ENCODE measurements at regions not wholly inside any gene's neighbourhood (a gene's known extent, or its start where the extent isn't known, plus 50 kb on each side); places are given as distances from the start of the nearest gene placed in this dataset.
"Not testable (repeated sequence)": the region's sequence is repeated elsewhere in the genome, so short reads cannot be mapped to it uniquely, and the experiment has no call there.

DNA sequence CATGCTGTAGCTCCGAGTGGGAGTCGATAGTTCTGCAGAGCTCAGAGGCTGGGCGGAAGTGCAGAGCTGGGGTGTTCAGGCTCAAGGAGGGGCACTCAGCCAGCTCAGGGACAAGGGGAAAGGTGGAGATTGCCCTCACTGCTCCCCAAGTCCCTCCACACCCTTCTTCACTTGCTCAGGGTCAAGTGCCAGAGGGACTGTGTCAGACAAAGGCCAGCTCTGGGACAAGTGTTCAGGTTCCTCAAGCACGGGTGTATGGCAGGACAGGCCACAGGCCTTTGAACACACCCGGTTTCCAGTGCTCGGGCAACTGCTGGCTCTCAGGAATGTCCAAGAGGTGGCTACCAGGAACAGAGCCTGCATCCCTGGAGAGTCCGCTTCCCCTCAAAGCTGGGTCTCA, 293.0 kb upstream of the PODXL start:
- DNase-seq (ENCODE audit: low spot score), result no peak

DNA sequence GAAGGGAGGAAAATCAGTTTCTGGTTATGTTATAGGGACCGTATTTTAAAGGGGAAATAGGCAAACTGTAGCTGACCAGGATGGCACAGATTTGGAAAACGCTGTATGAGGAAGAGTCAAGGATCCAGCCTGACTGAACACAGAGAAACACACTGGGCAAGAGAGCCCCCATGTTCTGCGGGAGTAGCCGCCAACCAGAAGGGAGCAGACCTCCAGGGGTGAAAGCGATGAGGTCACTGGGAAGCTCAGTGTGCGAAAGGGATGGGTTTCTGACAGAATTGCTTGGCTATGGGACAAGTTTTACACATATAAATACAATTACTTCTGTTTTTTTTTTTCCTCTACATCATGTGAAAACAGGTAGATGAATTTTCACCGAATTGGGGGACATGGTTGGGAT, 291.6 kb upstream of the PODXL start:
- no peak for DNase-seq (ENCODE audit: low spot score)

DNA sequence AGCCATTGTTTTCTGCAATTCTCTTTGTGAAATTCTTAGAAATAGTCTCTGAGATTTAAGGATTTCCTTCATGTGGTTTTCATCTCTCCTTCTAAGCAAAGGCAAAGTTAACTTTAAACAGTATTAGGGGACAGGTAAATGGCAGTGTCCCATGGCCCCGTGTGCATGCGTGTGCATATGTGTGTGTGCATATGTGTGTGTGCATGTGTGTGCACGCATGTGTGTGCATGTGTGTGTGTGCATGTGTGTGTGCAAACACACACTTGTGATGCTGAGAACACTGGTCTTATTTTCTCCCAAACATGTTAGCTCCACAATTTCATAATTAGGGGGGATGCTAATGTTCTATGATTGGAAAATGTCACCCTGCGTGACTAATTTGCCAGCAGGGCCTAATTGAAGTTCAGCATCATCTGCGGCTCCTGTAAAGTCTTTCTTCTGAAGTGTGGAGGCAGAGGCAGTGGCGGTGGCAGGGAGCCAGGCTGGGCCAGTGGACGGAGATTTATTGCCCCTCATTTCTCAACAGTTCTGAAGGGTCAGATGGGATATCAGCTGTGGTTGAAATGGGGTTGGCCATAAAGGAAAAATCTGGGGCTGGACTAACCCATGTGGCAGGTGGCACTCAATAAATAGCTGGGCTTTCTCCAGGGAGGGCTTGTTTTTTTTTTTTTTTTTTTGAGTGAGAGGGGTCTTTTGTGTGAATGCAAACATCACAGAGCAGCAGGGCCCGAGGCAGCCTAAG, 289.3 kb upstream of the PODXL start:
- DNase-seq (ENCODE audit: low spot score), result no peak

DNA sequence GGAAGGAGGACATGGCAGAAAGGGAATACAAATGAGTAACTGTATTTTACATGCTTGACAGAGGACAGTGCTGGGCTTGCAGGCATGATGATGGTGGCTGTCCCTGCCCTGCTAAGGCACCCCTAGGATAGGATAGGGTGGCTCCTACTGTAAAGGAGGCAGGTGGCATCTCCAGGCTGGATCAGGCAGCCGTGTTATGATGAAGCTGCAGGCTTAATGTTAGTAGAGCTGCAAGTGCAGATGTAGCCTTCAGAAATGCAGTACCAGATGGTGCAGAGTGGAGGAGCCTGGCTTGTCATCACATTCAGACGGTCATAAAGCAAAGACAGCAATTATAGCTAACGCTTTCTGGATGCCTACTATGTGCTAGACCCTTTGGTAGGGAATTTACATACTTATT, 287.9 kb upstream of the PODXL start:
- no peak for DNase-seq (ENCODE audit: low spot score)

DNA sequence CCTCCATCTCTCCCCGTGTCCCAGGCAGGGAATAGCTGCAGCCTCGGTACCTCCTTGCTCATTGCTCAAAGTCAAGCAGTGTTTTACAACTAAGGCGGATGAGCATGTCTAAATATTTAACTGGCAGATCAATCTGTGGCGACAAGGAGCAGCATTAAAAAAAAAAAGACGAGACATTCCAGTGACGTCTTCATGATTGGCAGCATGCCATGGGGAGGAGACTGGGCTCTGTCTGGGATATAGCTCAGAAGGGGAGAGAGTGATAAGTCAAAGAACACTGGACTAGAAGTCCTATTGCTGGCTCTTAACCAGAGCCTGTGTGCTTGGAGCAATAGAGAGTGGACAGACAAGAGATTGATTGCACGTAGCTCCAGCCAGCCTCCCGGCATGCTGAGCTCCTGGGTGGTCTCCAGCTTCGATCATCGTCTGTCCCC, 287.5 kb upstream of the PODXL start:
- DNase-seq (ENCODE audit: low spot score), result peak; percentile 32

DNA sequence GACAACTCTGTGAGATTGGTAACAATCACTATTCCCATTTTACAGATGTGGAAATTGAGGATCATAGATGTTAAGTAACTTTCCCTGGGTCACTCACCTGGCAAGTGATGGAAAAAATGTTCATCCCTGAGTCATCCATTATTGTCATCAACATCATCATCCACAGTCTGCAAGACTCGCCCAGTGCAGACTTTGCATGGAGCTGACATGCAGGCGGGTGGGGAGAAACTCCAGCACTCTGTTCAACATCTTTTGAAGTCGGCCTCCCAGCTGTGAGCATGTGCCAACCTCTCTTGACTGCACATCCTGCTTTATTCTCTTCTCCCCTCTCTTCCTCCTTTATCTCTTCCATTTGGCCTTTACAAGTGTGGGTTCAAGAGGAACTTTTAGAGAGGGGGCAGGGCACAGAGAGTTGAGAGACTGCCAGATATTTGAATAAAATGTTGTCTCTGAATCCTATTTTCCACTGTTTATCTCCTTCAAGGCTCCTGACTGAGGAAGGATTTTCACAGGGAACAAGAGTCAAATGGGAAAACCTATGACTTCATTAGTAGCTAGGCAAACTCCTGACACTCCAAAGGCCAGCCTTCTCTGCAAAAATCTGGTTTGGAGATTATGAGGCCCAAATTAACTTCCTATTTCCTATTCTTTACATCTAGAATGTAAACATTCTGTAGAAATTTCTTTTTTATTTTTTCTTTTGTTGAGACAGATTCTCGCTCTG, 283.7 kb upstream of the PODXL start:
- no peak for DNase-seq (ENCODE audit: low spot score)

DNA sequence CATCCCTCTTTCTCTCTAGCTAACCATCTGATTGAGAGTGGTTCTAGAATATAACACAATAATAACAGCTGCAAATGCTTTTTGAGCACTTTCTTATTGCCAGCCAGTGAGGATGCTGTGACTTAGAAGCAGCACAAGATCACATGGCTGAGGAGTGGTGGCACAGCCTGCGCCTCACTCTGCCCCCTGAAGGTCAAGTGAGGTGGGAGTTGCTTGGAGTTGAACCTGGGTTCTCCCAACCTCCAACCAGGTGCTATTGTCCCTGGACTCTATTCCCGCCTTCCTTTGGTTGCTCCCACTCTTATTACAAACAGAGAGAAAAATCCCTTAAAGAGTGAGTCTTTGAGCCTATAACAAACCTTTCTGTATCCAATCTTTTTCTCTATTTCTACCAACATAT, 280.3 kb upstream of the PODXL start:
- no peak for DNase-seq (ENCODE audit: low spot score)

DNA sequence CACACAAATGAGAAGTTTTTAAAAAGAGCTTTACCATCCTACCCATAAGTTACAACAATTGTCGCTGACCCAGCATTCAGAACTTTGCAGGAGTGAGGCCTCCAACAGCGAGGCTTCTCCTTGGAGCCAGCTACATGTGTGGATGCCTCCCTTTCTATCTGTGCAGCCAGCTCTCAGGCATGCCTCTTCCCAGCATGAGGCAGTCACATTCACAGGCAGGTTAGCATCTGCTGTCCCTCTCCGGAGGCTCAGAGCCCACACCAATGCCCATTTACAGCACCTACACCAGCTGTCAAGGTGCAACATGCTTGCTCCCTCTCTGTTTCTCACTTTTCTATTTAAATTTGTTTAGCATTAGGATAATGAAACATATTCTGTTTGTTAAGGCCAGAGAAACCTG, 278.7 kb upstream of the PODXL start:
- no peak for DNase-seq (ENCODE audit: low spot score)

DNA sequence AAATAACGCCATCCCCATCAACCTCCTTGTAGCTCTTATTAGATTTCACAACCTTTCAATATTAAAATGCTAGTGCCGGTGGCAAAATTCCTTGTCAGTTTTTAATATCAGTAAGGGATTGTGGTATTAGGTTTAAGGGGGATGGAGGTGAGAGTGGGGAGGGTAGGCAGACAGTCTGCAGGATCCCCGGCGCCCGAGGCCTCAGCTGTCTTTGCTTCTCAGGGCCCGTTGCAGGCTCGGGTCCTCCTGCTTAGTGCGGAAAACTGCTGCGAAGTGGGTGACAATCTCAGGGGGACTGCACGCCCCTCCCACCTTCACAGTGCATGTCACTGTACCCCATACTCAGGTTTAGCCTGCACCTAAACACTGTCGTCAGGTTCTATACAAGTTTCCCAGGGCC, 274.3 kb upstream of the PODXL start:
- DNase-seq (ENCODE audit: low spot score), result no peak

DNA sequence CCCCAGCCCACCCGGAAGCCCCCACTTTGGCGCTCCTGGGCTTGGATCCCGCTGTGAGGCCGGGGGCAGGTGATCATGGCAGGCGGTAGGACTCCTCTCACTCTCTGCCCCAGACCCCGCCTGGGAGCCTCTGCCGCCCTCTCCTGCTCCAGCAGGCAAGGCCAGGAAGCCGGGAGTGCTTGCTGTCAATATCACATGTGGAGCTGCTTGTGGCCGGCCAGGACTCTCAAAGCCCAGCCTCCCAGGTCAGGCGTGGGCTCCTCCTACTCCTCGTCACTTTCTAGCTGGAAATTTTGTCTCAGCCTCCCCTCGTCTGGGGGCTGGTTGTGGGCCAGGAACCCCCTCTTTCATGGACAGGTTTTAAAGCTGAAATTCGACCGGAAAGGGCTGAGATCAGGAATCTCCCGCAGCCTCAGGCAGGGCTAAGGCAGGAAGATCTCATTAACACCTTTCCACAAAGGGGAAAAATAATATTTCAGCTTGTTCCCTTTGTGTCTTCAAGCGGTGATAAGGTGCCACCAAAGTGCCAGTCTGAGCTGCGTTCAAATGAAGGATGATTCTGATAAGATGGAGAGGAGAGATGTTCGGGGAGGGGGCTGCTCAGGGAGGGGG, 273.6 kb upstream of the PODXL start:
- DNase-seq (ENCODE audit: low spot score), result no peak

DNA sequence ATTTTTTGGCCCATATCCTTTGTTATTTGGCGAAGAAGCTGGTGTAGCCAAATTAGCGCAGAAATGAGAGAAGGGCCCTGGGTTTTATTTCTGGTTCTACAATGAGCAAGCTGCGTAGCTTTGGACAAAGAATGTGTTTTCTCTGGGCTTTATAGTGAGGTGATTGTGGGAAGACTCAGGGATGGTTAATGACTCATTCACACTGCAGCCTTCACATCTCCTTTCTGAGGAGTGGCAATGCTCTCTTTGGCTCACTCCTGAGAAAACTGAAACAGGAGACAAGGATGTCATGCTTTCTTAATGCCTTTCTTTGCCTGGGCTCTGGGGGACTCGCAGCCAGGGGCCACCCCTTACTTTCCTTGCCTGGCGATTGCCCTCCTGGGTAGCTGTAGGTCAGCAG, 271.0 kb upstream of the PODXL start:
- no peak for DNase-seq (ENCODE audit: low spot score)

DNA sequence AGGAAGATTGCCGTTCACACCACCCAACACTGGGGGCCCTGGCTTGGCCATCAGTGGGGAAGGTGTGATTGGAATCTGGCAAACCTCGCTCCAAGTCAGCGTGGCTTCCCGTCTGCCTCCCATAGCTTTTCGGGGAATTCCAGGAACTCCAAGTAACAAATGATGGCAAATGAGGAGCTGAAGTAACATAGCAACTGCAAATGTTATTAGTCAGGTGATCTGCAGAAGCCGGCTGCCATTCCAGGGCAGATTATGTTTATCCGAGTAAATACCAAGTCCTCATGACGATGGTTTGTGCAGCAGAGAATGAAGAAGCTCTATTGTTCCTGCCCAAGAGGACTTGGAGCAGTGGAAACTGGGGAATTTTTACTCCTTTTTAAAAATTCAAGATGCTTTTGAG, 270.5 kb upstream of the PODXL start:
- no peak for DNase-seq (ENCODE audit: low spot score)

DNA sequence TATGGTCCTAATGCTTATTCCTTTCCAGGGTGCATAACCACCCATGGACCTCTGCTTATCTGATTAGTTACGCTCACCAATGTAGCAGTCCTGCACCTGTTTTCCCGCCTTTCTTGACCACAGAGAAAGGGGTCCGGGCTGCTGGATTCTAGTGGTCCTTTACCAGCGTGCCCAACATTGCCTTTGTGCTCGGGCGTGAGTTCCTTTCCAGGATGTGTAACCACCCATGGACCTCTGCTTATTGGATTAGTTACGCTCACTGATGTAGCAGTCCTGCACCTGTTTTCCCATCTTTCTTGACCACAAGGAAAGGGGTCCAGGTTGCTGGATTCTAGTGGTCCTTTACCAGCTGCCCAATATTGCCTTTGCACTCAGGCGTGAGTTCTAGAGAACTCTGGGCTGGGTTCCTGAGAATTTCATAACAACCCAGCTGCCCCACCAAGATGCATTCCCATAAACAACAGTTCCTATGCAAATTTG, 267.6 kb upstream of the PODXL start:
- DNase-seq (ENCODE audit: low spot score), result not testable (repeated sequence)

DNA sequence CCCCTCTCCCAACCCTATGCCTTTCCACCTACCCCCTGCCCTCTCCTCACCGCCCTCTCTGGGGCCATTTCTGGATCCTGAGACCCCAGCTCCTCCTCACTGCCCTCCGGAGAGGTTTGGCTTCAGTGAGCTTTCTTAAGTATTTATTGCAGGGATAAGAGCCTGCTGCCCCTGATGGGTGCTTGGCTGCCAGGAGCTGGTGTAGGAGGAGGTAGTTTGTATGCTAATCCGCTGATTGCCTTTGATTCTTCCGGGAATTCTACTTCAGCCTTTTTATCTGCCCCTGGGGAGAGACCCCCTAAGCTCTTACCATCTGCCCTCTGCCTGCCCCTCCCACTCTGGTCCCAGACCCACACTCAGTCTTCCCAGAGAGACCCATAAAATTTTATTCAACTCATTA, 263.5 kb upstream of the PODXL start:
- no peak for DNase-seq (ENCODE audit: low spot score)

DNA sequence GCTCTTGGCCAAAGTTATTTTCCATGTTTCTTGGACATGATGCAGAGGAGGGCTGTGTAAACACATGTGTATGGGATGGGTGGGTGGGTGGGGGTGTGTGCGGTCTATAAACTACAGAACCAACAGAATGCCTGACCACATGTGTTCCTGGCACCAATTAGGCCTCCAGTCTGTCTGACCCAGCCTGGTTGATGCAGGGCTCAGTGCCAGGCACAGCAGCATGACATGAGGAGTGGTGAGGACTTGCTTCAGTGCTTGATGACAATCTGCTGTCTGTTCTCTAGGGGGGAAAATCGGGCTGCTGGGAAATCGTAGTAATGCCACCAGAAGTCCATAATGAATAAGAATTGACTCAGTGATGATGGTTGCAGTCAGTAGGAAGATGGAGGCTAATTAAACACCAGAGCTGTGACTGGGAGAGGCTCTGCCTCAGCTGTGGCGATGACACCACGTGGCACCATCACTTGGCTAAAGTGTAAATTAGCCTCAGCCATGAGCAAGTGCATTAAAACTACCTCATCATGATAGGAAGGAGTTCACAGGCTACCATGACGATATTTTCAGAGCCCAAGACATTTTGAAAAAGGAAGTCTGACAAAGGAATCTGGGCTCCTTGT, 260.1 kb upstream of the PODXL start:
- no peak for DNase-seq (ENCODE audit: low spot score)

DNA sequence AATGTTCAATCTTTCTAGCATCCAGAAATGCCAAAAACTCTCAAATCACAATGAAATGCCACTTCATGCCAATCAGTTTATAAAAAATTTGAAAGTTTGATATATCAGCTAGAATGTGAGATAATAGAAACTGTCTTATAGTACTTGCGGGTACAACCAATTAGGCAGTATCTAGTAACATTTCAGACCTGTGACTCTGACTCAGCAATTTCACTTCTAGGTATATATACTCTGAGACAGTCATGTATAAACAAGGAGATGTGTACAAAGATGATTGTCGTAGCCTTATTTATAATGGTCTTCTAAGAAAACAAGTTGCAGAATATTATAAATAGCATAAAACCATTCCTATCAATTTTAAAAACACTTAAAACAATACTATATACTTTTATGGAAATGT, 252.3 kb upstream of the PODXL start:
- DNase-seq (ENCODE audit: low spot score), result no peak

DNA sequence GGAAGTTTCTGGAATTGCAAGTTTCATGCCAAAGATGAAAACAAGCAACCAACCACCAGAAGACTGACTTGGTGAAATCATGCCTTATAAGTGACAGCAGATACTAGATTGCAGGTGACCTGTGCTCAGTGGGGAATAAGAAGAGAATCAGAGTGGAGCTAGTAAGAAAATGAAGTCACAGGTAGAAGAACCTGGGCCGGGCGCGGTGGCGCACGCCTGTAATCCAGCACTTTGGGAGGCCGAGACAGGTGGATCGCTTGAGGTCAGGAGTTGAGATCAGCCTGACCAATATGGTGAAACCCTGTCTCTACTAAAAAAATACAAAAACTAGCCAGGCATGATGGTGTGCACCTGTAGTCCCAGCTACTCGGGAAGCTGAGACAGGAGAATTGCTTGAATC, 251.7 kb upstream of the PODXL start:
- DNase-seq (ENCODE audit: low spot score), result not testable (repeated sequence)

DNA sequence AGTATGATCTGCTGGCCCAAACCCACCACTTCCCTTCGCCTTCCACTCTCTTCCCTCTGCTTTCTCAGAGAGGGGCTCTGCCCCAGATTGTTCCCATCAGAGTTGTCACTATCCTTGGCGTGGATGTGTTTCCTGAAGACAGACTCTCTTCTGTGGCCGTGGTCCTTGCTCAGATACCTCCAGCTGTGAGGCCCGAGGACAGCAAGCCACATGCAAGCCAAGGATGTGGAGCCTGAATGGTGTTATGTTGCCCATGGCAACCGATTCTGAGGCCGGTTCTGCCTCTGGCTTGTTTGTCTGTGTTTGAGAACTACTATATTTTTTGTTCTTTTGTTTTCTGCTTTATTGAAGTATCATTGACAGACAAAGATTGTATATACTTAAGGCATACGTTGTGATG, 247.4 kb upstream of the PODXL start:
- DNase-seq (ENCODE audit: low spot score), result no peak

DNA sequence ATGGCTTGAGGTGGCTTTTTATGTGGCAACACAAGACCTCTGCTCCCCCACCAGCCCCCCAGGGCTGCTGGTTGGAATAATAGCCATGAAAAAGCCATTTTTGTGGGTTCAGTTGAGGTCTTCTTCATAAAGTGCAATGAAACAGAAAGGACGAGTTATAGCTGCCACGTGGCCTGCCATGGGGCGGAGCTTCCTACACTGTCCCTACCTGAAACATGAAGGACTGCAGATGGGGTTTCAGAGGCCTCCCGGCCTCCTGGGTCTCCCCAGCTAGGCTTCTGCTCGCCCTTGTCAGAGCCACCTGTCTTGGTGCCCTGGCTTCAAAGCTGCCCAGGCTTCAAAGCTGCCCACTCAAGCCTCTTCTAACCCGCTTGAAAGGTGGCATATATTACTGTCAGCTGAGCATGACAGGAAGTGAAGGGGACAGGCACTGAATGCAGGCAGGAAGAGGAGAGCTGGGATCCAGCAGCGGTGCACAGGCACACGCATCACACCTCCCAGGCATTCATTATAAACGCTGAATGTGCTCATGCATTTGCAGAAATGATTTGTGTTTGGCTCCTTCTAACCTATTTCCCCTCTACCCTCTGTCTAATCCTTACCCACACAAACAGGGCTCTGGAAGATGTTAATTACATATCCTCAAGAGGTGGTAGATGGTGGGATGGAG, 245.9 kb upstream of the PODXL start:
- DNase-seq (ENCODE audit: low spot score), result no peak

DNA sequence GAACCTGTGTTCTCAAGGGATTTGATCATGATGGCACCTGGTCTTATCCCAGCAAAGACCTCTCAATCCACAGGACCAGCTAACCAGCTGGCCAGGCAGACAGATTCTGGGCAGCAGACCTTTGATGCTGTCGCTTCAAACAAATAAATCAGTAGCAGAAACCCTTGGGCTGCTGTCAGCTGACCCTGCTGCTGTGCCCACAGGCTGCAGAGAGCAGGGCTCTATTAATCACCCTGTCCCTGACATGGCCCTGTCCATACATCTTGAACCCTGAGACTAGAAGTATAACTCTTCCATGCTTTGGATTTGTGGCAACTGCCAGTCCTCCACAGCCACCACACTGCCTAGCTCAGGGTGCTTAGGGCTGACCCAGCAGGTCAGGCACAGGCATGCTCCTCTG, 244.1 kb upstream of the PODXL start:
- no peak for DNase-seq (ENCODE audit: low spot score)

DNA sequence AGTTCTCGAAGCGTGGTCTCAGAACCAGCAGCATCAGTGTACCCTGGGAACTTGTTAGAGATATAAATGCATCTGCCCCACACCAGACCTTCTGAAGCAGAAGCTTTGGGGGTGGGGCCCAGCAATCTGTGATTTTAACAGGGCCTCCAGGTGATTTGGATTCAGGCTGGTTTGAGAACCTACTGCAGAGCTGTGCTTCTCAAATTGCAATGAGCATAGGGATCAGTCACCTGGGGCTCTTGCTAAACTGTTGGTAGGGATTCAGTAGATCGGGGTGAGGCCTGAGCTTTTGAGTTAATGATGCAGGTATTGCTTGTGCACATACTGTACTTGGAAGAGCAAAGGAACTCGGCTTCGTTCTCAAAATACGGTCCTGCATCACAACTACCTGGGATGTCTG, 243.6 kb upstream of the PODXL start:
- DNase-seq (ENCODE audit: low spot score), result no peak

DNA sequence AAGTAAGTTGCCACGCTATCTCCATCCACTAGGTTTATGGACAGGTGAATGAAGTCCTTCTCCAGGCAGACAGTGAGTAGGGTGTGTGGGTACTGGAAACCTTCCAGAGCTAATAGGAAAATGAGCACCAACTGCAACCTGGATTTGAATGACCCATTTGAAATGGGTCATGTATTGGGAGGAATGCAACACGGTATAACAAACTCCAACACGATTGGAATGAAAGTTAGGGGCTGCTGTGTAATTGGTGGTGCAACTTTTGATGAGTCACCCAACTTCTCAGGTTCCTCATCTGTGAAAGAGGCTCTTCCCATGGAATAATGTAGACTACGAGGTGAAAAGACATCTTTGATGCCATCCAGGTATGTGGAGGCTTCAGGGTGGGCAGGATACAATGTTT, 241.4 kb upstream of the PODXL start:
- DNase-seq (ENCODE audit: low spot score), result no peak
